CD14-positive monocyte (primary cell): ENCODE measurements at regions not wholly inside any gene's neighbourhood (a gene's known extent, or its start where the extent isn't known, plus 50 kb on each side); places are given as distances from the start of the nearest gene placed in this dataset.
"Not testable (repeated sequence)": the region's sequence is repeated elsewhere in the genome, so short reads cannot be mapped to it uniquely, and the experiment has no call there.

Experiments used
- DNase-seq, 3 donors: peaks; one replicate each; pipeline ENCODE4 v3.0.0-alpha.2; 2011 to 2022
- H2AFZ ChIP-seq: 2 replicates; pipeline ENCODE4 v1.6.0; 2012; ENCODE audit warnings: mild to moderate bottlenecking, low read depth, low read length, inconsistent platforms; ENCODE audit not compliant: insufficient read depth, poor library complexity, severe bottlenecking
- H3K27ac ChIP-seq, 2 donors: 1 replicate in 1 of 2; 2 replicates in 1 of 2; pipeline ENCODE4 v1.5.1; 2012 to 2013; ENCODE audit warnings: low read length in 2 of 2, control low read depth in 1 of 2, inconsistent platforms in 1 of 2, low read depth in 1 of 2, mild to moderate bottlenecking in 1 of 2
- H3K27me3 ChIP-seq, 2 donors: one replicate each; pipeline versions ENCODE4 v1.6.0 to v1.6.1; 2011 to 2013; ENCODE audit warnings: low read length in 2 of 2; ENCODE audit not compliant: control insufficient read depth in 2 of 2, insufficient read depth in 2 of 2
- H3K36me3 ChIP-seq, 2 donors: replicated peaks in 1 of 2; 1 replicate in 1 of 2; 2 replicates in 1 of 2; pipeline versions ENCODE4 v1.5.1 to v1.6.1; 2012 to 2013; ENCODE audit warnings: low read length in 2 of 2, control low read depth in 1 of 2, inconsistent platforms in 1 of 2, mild to moderate bottlenecking in 1 of 2; ENCODE audit not compliant: insufficient read depth in 2 of 2, control insufficient read depth in 1 of 2
- H3K4me1 ChIP-seq, 2 donors: 1 replicate in 1 of 2; 2 replicates in 1 of 2; pipeline versions ENCODE4 v1.5.1 to v1.6.1; 2012 to 2013; ENCODE audit warnings: low read length in 2 of 2, control low read depth in 1 of 2, inconsistent platforms in 1 of 2, mild to moderate bottlenecking in 1 of 2, moderate library complexity in 1 of 2; ENCODE audit not compliant: insufficient read depth in 2 of 2, control insufficient read depth in 1 of 2
- H3K4me2 ChIP-seq: replicated peaks from 2 replicates; pipeline ENCODE3; 2012; ENCODE audit warnings: low read length, moderate library complexity, mild to moderate bottlenecking; ENCODE audit not compliant: poor library complexity, severe bottlenecking; ENCODE audit errors: extremely low read depth
- H3K4me3 ChIP-seq, 3 experiments: fragments of 200-600 bp in 1 of 3; sonication (generic) in 1 of 3; replicated peaks in 1 of 3; 1 replicate in 2 of 3; 2 replicates in 1 of 3; pipeline ENCODE4 v1.5.1; 2011 to 2013; ENCODE audit warnings: low read length in 3 of 3, mild to moderate bottlenecking in 3 of 3, control low read depth in 2 of 3, low read depth in 2 of 3, inconsistent platforms in 1 of 3, moderate library complexity in 1 of 3
- H3K79me2 ChIP-seq: 2 replicates; pipeline ENCODE4 v1.6.0; 2012; ENCODE audit warnings: mild to moderate bottlenecking, control low read depth, inconsistent platforms, low read length, moderate library complexity; ENCODE audit not compliant: insufficient read depth
- H3K9ac ChIP-seq: 2 replicates; pipeline ENCODE4 v1.6.0; 2017; ENCODE audit warnings: low read length, mild to moderate bottlenecking; ENCODE audit not compliant: insufficient read depth, poor library complexity, severe bottlenecking
- H3K9me3 ChIP-seq, 2 donors: replicated peaks in 1 of 2; 1 replicate in 1 of 2; 2 replicates in 1 of 2; pipeline versions ENCODE4 v1.5.1 to v1.6.1; 2012 to 2013; ENCODE audit warnings: low read length in 2 of 2, control low read depth in 1 of 2; ENCODE audit not compliant: control insufficient read depth in 1 of 2, insufficient read depth in 1 of 2
- H4K20me1 ChIP-seq: 2 replicates; pipeline ENCODE4 v1.6.0; 2012; ENCODE audit warnings: mild to moderate bottlenecking, low read length, control low read depth, moderate library complexity; ENCODE audit not compliant: insufficient read depth
- H3K27ac Mint-ChIP-seq, 7 donors: one replicate each; pipeline ENCODE4 v1.8.0; 2020; ENCODE audit warnings: mild to moderate bottlenecking in 7 of 7, mixed read lengths in 7 of 7, moderate library complexity in 6 of 7, inconsistent platforms in 2 of 7
- H3K27me3 Mint-ChIP-seq, 3 donors: one replicate each; pipeline ENCODE4 v1.8.0; 2021 to 2022; ENCODE audit warnings: low read depth in 3 of 3, mild to moderate bottlenecking in 3 of 3, mixed read lengths in 3 of 3, moderate library complexity in 3 of 3, inconsistent platforms in 1 of 3
- H3K36me3 Mint-ChIP-seq, 2 donors: one replicate each; pipeline ENCODE4 v1.8.0; 2020; ENCODE audit warnings: mixed read lengths in 2 of 2, inconsistent platforms in 1 of 2, mild to moderate bottlenecking in 1 of 2
- H3K4me1 Mint-ChIP-seq: one replicate; pipeline ENCODE4 v1.8.0; 2020; ENCODE audit warnings: mild to moderate bottlenecking, mixed read lengths
- H3K4me3 Mint-ChIP-seq, 2 donors: one replicate each; pipeline ENCODE4 v1.8.0; 2020; ENCODE audit warnings: mild to moderate bottlenecking in 2 of 2, mixed read lengths in 2 of 2, moderate library complexity in 1 of 2
- H3K9me3 Mint-ChIP-seq, 7 donors: one replicate each; pipeline ENCODE4 v1.8.0; 2020 to 2022; ENCODE audit warnings: mixed read lengths in 7 of 7, mild to moderate bottlenecking in 6 of 7, moderate library complexity in 6 of 7, inconsistent platforms in 2 of 7
- CTCF ChIP-seq: fragments of 200-600 bp; IDR thresholded peaks from one replicate; pipeline ENCODE4 v1.8.0; 2022; ENCODE audit warnings: antibody characterized with exemption, mild to moderate bottlenecking
- WGBS: methylation state at CpG from one replicate; pipeline ENCODE4 v1.1.5; 2013; ENCODE audit warnings: missing lambda C conversion rate; ENCODE audit not compliant: insufficient coverage; 5-methylcytosine and 5-hydroxymethylcytosine counted together
- intact Hi-C, 2 donors: fragments of 100-400 bp; cut with micrococcal nuclease; formaldehyde crosslinking; loops; one replicate each; pipeline versions ENCODE4 v1.15.0 to v1.15.1; 2023

GRCh38 chr7:81482600-81483186, 287.2 kb downstream of the HGF start:
- H3K79me2 ChIP-seq = no peaks in the 10 kb centered on the region
- H3K4me3 ChIP-seq = no peak overlapping the region
- no peaks in the 10 kb centered on the region for H3K9me3 ChIP-seq
- H4K20me1 ChIP-seq = no peaks in the 10 kb centered on the region
- Mint-ChIP-seq H3K4me1 (peaks cover 12% of the 10 kb centered on the region), H3K27ac (peak overlapping the region in 1 of 7 donors; percentile 40), H3K9me3 (peaks cover 0 to 4% (median 0%) of the 10 kb centered on the region in 7 donors), H3K36me3 (no peaks in the 10 kb centered on the region), H3K4me3 (no peak overlapping the region), H3K27me3 (peaks cover 0 to 5% (median 0%) of the 10 kb centered on the region in 3 donors)
- no peak overlapping the region for H3K4me2 ChIP-seq
- no CpG with 5 or more reads among the region's 2 CpGs for WGBS
- H3K36me3 ChIP-seq = no peaks in the 10 kb centered on the region
- DNase-seq = peak; percentile 23 to 60 (median 32)
- no peak overlapping the region for H3K9ac ChIP-seq
- no peak overlapping the region for H2AFZ ChIP-seq
- peaks cover 4 to 6% of the 10 kb centered on the region in 2 donors for H3K4me1 ChIP-seq
- peak; percentile 80 for TF ChIP-seq CTCF
- H3K27ac ChIP-seq = no peak overlapping the region
- no peaks in the 10 kb centered on the region for H3K27me3 ChIP-seq
- intact Hi-C loops = loop anchor here in 1 of 2 donors (5.0 kb wide), 1 partner anchor 535 kb away; no protein-coding TSS in a partner anchor

- H3K27me3 ChIP-seq = no peaks in the 10 kb centered on the region
- intact Hi-C loops = loop anchor here in 1 of 2 donors (10.0 kb wide), 1 partner anchor 784 kb away; no protein-coding TSS in a partner anchor
- H4K20me1 ChIP-seq = no peaks in the 10 kb centered on the region
- no peaks in the 10 kb centered on the region for H3K4me1 ChIP-seq
- WGBS = 94% methylated on average over 5 of the region's 5 CpGs
- TF ChIP-seq CTCF = no peak
- no peak overlapping the region for H3K27ac ChIP-seq
- no peaks in the 10 kb centered on the region for H3K4me1 Mint-ChIP-seq
- H3K4me3 Mint-ChIP-seq = no peak overlapping the region
- H2AFZ ChIP-seq = no peak overlapping the region
- H3K36me3 ChIP-seq = no peaks in the 10 kb centered on the region
- no peaks in the 10 kb centered on the region for H3K9me3 ChIP-seq
- no peaks in the 10 kb centered on the region for H3K36me3 Mint-ChIP-seq
- H3K27me3 Mint-ChIP-seq = peaks cover 0 to 1% (median 0%) of the 10 kb centered on the region in 3 donors
- peak overlapping the region in 1 of 7 donors; percentile 28 for H3K27ac Mint-ChIP-seq
- H3K9ac ChIP-seq = no peak overlapping the region
- no peak overlapping the region for H3K4me2 ChIP-seq
- no peak for DNase-seq
- no peaks in the 10 kb centered on the region for H3K9me3 Mint-ChIP-seq
- H3K79me2 ChIP-seq = no peaks in the 10 kb centered on the region
- H3K4me3 ChIP-seq = no peak overlapping the region
These were observed 291.2 kb downstream of the HGF start for GRCh38 chr7:81478664-81479063.

- H3K27ac Mint-ChIP-seq = peak overlapping the region in 2 of 7 donors; percentile 28 to 43
- WGBS = 94% methylated on average over 3 of the region's 3 CpGs
- not testable (repeated sequence) for H2AFZ ChIP-seq, DNase-seq, H4K20me1 ChIP-seq, H3K36me3 ChIP-seq, H3K27me3 ChIP-seq, H3K9me3 ChIP-seq, H3K9ac ChIP-seq, H3K27me3 Mint-ChIP-seq, H3K9me3 Mint-ChIP-seq, H3K4me2 ChIP-seq, H3K4me3 ChIP-seq, H3K27ac ChIP-seq, H3K4me1 Mint-ChIP-seq, H3K36me3 Mint-ChIP-seq, H3K79me2 ChIP-seq, H3K4me1 ChIP-seq, H3K4me3 Mint-ChIP-seq
- intact Hi-C loops = loop anchor here in 1 of 2 donors (10.0 kb wide), 1 partner anchor 783 kb away; no protein-coding TSS in a partner anchor
These were observed 291.6 kb downstream of the HGF start for GRCh38 chr7:81478201-81478600.
